GOT3 (cell line): ENCODE measurements at regions not wholly inside any gene's neighbourhood (a gene's known extent, or its start where the extent isn't known, plus 50 kb on each side); places are given as distances from the start of the nearest gene placed in this dataset.

Experiments
- DNase-seq: peaks from one replicate; lab custom pipeline; 2025; ENCODE audit warnings: mixed read lengths; lab: John Stamatoyannopoulos, UW

DNA sequence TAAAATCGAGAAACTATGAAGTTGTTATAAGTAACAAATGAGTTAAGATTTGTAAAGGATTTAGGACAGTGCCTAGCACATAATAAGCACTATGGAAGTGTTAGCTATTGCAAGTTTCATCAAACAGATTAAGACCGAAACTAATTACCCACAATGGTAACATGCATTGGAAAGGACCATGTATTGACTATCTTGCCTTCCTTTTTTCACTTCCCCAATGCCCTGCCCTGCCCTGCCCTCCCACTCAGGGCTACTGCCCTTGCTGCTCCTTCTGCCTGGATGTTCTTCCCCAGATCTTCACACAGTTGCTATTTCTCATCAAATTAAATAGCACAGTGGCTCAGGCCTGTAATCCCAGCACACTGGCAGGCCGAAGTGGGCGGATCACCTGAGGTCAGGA lies 202.1 kb upstream of the PSMD7 start:
- no peak for DNase-seq

DNA sequence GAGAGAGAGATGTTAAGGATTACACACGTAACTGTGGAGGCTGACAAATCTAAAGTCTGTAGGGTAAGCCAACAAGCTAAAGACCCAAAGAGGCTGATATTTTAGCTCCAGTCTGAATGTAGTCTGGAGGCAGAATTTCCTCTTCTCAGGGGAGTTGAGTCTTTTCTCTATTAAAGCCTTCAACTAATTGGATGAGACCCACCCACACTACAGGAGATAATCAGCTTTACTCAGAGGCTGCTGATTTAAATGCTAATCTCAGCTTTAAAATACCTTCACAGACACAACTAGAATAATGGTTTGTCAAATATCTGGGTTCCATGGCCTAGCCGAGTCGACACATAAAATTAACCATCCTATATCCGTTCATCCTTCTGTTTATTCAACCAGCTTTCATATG lies 204.3 kb upstream of the PSMD7 start:
- no peak for DNase-seq

DNA sequence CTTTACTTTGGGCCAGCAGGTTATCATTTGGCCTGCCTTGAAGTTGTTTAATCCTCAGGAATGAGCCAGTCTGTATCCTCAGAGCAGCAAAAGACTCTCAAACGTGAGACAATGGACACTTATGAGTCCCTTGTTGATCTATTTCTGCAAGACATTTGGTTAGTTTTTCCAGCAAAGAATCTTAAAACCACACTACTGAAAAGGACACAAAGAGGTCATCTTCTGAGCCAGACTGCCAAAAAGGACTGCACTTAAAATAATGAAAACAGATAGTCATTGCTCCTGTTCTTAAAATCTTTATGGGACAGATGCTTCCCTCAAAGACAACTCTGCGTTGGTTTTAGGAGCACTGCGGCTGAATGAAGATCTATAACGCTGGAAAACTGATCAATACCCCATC lies 205.7 kb upstream of the PSMD7 start:
- DNase-seq = no peak

DNA sequence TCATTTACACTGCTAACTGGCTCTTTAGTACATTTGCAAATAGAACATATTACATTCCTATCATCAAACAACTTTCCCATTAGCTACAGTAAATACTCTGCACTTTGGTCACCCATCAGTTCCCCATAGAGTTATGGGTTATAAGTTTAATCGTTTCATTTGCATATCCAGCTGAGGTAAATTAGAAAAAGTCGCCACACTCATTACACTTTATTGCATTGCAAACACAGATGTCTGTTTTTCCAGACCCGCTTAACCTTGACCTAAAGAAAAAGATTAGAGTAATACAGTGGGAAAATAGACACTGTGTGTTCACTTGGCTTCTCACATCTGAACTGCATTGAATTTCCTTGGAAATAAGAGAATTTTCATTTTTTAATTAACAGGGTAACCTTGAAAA lies 213.1 kb upstream of the PSMD7 start:
- no peak for DNase-seq

DNA sequence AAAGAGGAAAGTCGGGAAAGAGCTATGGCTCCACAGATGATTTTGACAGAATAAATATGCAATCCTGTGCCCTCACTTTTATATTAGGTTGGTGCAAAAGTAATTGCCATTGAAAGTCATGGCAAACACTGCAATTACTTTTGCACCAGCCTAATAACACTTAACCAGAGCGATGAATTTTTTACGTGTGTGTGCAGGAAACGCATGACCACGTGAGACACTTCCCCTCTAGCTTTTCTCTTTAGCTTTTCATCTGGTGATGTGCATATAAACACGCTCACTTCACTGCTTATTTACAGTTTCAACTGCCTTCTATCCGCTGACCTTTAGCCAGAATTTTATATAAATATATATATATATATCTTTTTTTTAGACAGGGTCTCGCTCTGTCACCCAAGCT lies 216.3 kb upstream of the PSMD7 start:
- DNase-seq = no peak

DNA sequence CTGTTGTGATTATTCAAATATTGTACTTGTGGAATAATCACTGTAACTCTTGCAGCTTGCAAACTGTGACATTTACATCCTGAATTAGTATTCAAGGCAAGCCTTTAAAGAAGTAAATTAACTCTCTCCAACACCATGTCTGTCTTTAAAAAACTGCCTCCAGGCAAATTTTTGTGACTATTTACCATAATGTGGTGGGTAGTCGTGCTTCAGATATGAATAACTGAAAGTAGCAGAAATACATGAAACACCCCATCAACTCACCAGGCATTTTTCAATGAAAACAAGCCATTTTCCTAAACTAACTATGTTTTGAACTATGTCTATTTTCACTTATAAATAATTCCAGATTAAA lies 217.4 kb upstream of the PSMD7 start:
- DNase-seq = no peak

DNA sequence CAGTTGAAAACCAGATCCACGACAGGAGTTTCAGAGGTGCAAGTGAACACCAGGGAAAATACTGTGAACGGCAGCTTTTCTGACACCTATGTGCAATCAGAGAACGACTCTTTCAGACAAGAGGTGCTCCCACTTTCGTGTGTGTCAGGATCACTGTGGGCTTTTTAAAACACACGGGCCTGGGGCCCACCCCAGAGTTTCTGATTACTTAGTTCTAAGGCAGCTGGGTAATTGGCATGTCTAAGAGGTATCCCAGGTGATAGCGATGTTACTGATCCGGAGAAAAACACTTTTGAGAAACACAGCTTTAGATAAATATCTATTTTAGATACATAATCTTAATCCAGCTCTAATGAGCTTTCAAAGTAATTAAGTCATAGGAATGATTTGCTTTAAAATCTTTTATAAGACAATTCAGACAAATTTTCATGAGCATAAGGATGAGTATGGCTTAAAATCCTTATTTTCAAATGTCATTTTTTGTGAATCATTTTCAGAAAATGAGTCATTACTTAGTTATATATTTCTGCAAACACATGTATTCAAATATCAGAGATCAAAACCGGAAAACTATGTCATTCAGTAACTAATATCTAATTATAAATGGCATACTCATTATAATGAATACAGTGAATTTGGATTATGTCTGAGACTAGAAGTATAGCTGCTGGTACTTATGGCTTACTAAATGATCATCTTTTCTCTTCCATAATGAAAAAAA lies 217.9 kb upstream of the PSMD7 start:
- no peak for DNase-seq

DNA sequence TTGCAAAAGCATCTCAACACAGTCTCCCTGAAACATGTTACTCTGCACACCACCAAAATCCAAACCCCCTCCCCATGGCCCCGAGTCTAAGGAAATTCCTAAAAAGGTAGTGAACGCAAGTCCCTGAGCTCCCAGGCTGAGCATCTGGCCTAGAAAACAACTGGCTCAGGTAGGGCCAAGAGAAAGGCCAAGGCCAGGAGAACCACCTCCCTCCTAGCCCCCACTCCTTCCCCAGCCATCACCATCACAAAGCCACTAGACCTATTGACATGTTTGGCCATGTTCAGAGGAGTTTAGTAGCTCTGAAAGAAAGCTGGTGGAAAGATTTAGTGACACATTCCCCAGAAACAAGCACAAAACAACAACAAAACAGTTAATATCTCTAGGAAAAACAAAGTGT lies 220.0 kb upstream of the PSMD7 start:
- no peak for DNase-seq

DNA sequence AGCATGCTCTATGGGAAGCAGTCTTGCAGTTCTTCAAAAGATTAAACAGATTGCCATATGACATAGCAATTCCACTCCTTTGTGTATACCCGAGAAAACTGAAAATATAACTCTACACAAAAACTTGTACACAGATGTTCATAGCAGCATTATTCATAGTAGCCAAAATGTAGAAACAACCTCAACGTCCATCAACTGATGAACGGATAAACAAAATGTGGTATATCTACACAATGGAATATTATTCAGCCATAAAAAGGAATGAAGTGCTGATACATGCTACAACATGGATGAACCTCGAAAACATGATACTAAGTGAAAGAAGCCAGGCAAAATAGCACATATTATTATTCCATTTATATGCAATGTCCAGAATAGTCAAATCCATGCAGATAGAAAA lies 221.2 kb upstream of the PSMD7 start:
- no peak for DNase-seq

DNA sequence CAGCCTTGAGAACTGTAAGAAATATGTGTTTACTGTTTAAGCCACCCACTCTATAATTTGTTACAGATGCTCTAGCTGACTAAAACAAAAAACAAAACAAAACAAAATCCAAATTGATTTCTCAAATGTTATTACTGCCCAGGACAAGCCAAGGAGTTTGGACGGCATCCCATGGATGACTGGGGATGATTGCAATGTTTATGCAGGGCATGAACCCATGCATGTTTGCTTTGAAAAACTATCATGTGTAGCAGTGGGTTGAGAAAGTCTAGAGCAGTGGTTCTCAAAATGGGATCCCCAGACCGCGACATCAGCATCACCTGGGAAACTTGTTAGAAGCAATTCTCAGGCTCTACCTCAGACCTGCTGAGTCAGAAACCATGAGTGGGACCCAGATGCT lies 223.2 kb upstream of the PSMD7 start:
- no peak for DNase-seq

DNA sequence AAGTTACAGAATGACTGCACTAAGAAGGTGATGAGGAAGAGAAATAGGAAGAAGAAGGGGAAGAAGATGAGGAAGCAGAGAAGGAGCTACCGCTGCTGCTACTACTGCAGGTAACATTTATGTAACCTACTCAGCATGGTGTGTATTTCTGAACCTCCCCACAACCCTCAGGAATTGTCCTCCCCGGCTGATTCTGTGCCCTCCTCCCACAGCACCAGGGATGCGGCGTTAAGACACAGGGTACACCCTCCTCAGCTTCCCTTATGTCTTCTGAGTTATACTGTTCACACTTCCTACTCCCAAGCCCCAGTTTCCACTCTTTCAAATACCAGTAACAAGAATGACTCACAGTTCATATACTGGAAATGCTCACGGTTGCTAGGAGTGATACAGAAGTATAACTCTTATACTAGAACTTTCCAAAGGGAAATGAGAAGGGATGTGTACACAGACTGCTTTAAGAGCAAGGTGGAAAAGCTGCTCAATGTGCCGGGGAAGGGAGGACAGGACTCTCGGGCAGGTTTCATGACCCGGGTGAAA lies 224.5 kb upstream of the PSMD7 start:
- no peak for DNase-seq

DNA sequence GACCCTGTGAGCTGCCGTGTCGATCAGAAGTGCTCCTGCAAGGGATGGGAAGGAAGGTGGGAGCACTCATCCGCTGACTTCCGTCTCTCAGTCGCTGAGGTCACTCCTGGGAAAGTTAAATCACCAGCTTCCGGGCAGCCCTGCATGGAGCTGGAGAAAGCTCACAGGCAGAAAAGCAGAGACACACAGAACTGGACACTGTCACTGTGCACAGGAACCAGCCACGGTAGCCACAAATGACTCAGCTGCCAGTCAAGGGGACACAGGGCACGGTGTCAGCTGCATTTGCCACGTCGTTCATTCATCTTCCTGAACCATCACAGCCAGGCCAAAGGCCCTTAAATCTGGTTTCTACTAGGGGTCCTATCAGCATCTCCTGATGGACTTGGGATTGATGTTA lies 226.4 kb upstream of the PSMD7 start:
- no peak for DNase-seq

DNA sequence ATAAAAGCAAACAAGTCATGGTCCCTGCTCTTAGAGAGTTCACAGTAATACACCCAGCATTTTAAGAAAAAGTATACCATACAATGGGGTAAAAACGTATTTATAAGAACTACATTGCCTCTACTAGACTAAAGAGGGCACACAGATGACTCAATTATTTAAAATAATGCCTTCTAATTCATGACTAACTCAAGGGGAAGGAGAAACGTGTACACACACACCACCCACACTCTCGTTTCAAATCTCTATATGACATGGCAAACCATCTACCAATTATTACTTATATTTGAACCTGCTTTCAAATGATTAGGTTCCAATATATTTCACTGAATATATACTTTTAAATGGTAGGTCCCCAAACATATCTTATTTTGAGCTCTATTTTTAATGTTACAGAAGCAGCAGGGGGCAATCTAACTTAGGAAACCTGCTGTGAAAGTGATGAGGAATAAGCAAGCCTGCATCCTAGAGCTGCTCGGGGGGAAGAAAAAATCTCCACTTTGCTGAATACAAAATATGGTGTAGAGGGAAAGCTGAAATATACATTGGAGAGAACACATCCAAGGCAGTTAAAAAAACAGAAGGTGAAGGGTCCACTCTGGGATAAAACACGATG lies 232.4 kb upstream of the PSMD7 start:
- no peak for DNase-seq

DNA sequence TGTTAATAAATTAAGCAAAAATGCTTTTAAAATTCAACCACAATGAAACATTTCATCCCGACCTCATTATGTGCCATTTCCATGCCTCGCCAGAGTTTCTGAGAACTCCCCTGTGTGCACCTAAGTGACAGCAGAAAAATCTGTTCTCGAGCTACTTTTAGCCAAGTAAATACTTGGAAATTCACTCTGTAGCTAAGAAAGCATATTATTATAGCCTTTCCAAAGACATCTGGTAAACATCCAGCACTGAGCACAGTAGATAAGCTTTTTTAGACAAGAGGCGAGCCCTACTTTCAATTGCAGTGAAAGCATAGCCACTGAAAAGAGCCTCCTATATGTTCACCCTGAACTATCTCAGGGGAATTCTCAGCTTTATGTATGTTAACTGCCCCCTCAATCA lies 242.8 kb upstream of the PSMD7 start:
- DNase-seq = no peak

DNA sequence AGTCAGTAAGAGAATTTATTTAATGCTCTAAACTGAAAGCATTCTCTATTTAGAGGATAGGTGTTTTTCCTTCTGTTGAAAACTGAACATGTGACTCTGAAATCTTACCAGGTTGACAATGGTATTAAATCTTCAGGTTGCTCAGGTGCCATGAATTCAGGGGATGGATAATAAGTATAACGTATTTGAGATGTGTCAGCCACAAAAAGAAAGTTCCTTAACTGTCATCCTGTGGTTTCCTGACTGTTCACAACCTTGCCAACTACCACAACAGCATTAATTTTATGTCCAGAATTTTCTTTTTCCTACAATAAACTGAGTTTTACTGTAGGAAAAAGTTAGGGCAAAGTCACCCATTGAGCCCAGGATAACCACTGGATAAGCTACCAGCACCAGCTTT lies 243.3 kb upstream of the PSMD7 start:
- DNase-seq = no peak

DNA sequence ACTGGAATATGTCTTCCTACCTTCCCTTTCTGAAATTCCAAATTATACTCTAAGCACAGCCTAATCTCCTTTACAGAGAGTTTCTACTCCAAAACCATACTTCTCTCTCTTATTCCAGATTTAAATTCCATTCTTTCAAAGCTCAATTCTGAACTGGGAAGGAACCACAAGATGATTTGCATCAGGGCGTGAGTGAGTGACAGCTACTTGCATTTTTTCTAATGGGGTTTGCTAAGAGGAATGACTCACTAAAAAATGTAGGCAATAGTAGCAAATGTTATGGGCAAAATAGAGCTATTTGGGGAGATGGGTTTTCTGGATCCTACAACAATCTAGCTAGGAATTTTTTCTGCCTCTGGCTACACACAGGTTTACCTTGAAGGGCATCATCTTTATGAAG lies 244.6 kb upstream of the PSMD7 start:
- DNase-seq = no peak

DNA sequence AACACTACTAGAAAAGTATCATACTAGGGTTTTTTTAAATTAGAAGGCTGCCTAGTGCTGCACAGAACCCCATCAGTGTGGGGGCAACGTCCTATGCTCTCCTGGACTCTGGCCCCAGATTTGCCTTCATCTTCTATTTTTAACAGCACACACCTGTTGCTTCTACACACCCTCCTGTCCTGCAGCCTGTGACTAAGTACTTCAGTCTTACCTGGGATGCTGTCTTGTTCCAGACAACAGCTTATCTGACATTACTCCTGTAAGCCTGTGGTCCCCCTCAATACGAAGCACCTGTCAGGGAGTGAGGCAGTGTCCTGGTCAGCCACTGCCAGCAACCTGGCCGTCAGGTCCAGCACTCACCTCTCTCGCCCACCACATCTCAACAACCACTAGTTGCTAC lies 247.6 kb upstream of the PSMD7 start:
- DNase-seq = no peak

DNA sequence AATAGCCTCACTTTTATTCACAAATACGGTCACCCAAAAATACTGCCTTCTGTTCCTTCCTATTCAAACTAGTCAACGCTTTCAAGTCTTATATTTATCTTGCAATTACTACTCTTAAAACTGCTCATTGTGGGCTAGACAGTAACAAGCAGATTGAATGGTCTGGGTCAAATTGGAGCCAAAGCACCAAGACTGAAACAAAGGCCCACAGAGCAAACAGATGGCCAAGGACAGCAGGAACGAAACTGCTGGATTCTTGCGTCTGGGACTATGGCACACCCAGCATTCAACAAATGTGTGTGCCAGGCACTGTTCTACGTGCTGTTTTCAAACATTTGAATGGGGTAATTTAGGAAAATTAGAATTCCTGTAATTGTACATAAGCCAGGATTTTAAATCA lies 250.1 kb upstream of the PSMD7 start:
- no peak for DNase-seq

DNA sequence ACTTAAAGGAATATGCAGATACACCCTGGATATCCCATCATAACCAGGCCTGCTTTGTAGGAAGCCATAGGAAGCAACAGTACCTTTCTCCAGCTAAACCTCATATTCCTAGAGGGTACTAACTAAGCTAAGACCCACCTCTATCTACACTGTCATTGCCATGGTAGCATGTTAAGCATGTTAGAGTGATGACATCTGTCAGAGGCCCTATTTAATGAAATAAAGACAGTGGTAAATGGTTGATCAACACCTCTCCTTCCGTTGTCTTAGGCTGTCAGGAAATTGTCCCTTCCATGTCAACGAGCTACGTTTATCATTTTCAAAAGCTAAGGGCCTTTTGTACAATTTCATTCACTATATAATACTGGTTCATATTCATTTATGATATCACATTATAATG lies 251.1 kb upstream of the PSMD7 start:
- no peak for DNase-seq

DNA sequence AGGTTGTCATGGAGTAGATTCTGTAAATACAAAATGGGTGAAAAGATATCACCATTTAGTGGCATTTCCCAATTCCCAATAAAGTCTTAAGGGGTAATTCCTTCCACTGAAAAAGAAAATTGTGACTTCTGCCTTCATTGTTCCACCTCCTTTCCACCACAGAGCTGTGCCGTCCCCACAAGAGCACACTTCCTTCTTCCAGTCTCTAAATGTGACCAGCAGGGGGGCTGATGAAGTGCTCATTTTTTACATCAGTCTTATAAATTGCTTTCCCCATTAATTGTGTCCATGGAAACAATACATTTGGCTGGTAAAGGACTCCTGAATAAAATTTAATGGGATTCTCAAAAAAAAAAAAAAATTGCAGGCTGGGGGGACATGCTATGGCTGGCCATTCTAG lies 260.8 kb upstream of the PSMD7 start:
- DNase-seq = no peak

DNA sequence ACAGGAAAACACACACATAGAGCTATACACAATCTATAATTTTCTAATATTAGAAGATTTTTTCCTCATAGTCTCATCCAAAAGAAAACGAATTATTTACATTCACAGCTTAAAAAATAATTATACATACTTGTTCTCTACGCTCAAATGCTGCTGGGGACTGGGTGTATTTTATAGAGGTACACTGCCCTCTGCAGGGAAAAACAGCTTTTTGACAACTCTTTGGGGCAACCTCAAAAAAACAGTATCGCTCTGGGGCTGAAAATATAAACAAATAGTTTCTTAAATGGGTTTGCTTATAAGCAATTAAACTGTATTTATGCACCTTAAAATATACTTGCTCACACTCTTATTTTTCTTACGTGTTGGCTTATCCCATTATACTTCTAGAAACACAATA lies 261.8 kb upstream of the PSMD7 start:
- DNase-seq = no peak

DNA sequence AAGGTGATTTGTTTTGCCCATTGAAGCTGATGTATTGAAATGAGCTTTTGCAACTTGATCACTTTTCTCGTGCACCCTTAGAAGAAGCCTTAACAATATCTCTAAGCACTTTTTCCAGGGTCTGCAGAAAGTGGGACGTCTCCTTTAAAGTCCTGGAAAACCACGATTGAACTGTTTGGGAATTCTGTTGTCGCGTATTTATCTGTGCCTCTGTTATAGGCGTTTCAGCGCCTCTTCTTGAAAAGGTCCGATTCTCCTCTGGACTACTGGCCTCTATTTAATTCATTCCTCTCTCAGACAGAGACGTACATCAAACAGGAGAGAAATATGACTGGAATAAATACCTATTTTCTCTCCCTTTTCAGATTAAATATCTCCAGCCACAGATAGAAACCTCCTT lies 262.4 kb upstream of the PSMD7 start:
- no peak for DNase-seq

DNA sequence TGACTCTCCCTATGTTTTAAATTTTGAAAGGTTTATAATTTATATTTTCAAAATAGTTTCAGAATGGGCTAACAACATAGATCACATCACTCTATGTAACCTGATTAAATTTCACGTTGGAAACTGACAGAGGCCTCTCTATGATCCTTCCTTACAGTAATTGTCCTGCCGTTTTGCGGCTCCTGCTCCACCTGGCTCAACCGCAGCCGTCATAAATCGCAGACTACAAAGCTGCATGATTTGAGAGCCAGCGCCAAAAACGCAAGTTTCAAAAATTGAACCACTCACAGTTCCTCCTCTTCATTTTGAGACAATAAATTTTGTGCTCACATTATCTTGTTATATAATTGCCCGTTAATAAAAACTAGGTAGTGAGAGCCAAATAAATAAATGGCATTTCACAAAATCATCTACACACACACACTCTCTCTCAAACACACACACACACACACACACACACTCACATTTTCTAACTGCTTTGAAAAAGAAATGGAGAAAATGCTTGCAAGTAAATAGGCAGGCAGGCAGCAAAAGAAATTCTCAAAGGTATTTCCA lies 263.1 kb upstream of the PSMD7 start:
- no peak for DNase-seq

DNA sequence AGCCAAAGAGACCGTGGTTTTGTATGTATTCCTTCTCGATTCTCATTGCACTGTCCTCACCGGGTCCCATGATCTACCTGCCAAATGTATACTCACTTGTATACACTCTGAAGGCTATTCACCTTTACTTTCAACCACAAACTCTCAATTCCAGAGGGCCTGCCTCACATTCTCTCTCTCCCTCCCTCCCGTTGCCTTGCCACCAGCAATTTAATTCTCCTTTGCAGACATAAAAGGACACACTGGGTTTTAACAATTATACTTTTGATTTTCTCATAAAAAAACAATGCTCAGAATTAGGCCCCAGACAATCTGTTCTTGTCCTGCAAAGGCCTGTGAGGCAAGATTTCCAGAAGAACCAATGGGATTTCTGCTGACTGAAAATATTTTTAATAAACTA lies 265.1 kb upstream of the PSMD7 start:
- no peak for DNase-seq
